T47D (cell line): ENCODE measurements at regions not wholly inside any gene's neighbourhood (a gene's known extent, or its start where the extent isn't known, plus 50 kb on each side); places are given as distances from the start of the nearest gene placed in this dataset.
A peak's percentile ranks its signal among the peaks of the same experiment; 100 is the strongest.

Experiments used
- DNase-seq, 2 experiments: peaks; one replicate each; pipeline versions ENCODE4 v3.0.0 to v3.0.0-alpha.2; 2011 to 2012; ENCODE audit warnings: low read depth in 1 of 2, low spot score in 1 of 2
- JUND ChIP-seq: IDR thresholded peaks from 2 replicates; pipeline ENCODE4 v1.6.1; 2012; ENCODE audit warnings: low read depth
- in situ Hi-C: cut with HindIII; loops from 2 replicates; pipeline ENCODE4 v1.10.0; 2016; ENCODE audit warnings: low sequenced_read_pairs, low pct_unique_long_range_greater_than_20kb

- in situ Hi-C loops: no loop called here
- no peak for DNase-seq
- TF ChIP-seq JUND: no peak
These were observed 145.4 kb downstream of the NMUR2 start for GRCh38 chr5:152259702-152260101.

GRCh38 chr5:152256580-152256979 is 148.5 kb downstream of the NMUR2 start:
- no peak for TF ChIP-seq JUND
- DNase-seq: no peak
- in situ Hi-C loops: no loop called here

GRCh38 chr5:152255411-152255810 is 149.7 kb downstream of the NMUR2 start:
- TF ChIP-seq JUND: no peak
- in situ Hi-C loops: no loop called here
- no peak for DNase-seq

GRCh38 chr5:152247850-152248385 is 157.2 kb downstream of the NMUR2 start:
- DNase-seq: no peak
- TF ChIP-seq JUND: no peak
- in situ Hi-C loops: no loop called here

- peak; percentile 37 to 84 for DNase-seq
- in situ Hi-C loops: no loop called here
- TF ChIP-seq JUND: no peak
These were observed 158.7 kb downstream of the NMUR2 start for GRCh38 chr5:152246401-152246800.

- DNase-seq: no peak
- in situ Hi-C loops: no loop called here
- TF ChIP-seq JUND: no peak
These were observed 167.5 kb downstream of the NMUR2 start for GRCh38 chr5:152237531-152237930.

- no peak for DNase-seq
- in situ Hi-C loops: no loop called here
- no peak for TF ChIP-seq JUND
These were observed 178.9 kb downstream of the NMUR2 start for GRCh38 chr5:152226191-152226590.

- in situ Hi-C loops: no loop called here
- DNase-seq: no peak
- no peak for TF ChIP-seq JUND
These were observed 183.1 kb downstream of the NMUR2 start for GRCh38 chr5:152221721-152222629.

- peak in 1 of 2 experiments; percentile 72 for DNase-seq
- no peak for TF ChIP-seq JUND
- in situ Hi-C loops: no loop called here
These were observed 186.4 kb downstream of the NMUR2 start for GRCh38 chr5:152218694-152219093.

- in situ Hi-C loops: no loop called here
- no peak for TF ChIP-seq JUND
These were observed 199.3 kb downstream of the NMUR2 start for GRCh38 chr5:152205804-152206203.

GRCh38 chr5:152202321-152202720 is 202.8 kb downstream of the NMUR2 start:
- no peak for DNase-seq
- no peak for TF ChIP-seq JUND
- in situ Hi-C loops: no loop called here

More at GRCh38 chr5:152205804-152206203, 199.3 kb downstream of the NMUR2 start:
- no peak for DNase-seq

- in situ Hi-C loops: no loop called here
- no peak for TF ChIP-seq JUND
- DNase-seq: no peak
These were observed 211.5 kb downstream of the NMUR2 start for GRCh38 chr5:152193391-152194107.

- no peak for TF ChIP-seq JUND
- in situ Hi-C loops: no loop called here
These were observed 216.8 kb downstream of the NMUR2 start for GRCh38 chr5:152188251-152188650.

More at GRCh38 chr5:152188251-152188650, 216.8 kb downstream of the NMUR2 start:
- no peak for DNase-seq
